Kidney epithelial cell (primary cell): ENCODE measurements at regions not wholly inside any gene's neighbourhood (a gene's known extent, or its start where the extent isn't known, plus 50 kb on each side); places are given as distances from the start of the nearest gene placed in this dataset.
"Not testable (repeated sequence)": the region's sequence is repeated elsewhere in the genome, so short reads cannot be mapped to it uniquely, and the experiment has no call there.

Experiments
- DNase-seq: peaks from one replicate; pipeline ENCODE4 v3.0.0-alpha.2; 2010; ENCODE audit warnings: low read depth
- H3K27me3 ChIP-seq: 2 replicates; pipeline ENCODE4 v1.6.0; 2011; ENCODE audit warnings: low read length; ENCODE audit not compliant: control insufficient read depth, insufficient read depth
- H3K36me3 ChIP-seq: 2 replicates; pipeline ENCODE4 v1.5.1; 2011; ENCODE audit warnings: low read length; ENCODE audit not compliant: control insufficient read depth, insufficient read depth
- H3K4me3 ChIP-seq: 2 replicates; pipeline ENCODE4 v1.5.1; 2011; ENCODE audit warnings: low read depth, mild to moderate bottlenecking, control low read depth, low read length
- CTCF ChIP-seq: IDR thresholded peaks from 2 replicates; pipeline ENCODE4 v1.5.1; 2011; ENCODE audit warnings: mild to moderate bottlenecking, moderate library complexity, low read length, control low read depth, inconsistent platforms; ENCODE audit not compliant: insufficient read depth, poor library complexity, severe bottlenecking

GRCh38 chr11:106161775-106162634, 84.5 kb downstream of the AASDHPPT start:
- no peak overlapping the region for H3K4me3 ChIP-seq

GRCh38 chr11:106167085-106167484, 89.6 kb downstream of the AASDHPPT start:
- Histone ChIP-seq H3K36me3 (no peaks in the 10 kb centered on the region), H3K4me3 (no peak overlapping the region), H3K27me3 (no peaks in the 10 kb centered on the region)
- no peak for TF ChIP-seq CTCF
- no peak for DNase-seq

More at GRCh38 chr11:106161775-106162634, 84.5 kb downstream of the AASDHPPT start:
- Histone ChIP-seq H3K27me3 (no peaks in the 10 kb centered on the region), H3K36me3 (no peaks in the 10 kb centered on the region)
- TF ChIP-seq CTCF = no peak
- no peak for DNase-seq

GRCh38 chr11:106172386-106172991, 95.0 kb downstream of the AASDHPPT start:
- Histone ChIP-seq H3K27me3 (no peaks in the 10 kb centered on the region), H3K4me3 (no peak overlapping the region), H3K36me3 (no peaks in the 10 kb centered on the region)
- TF ChIP-seq CTCF = no peak
- no peak for DNase-seq

GRCh38 chr11:106173291-106173690, 95.8 kb downstream of the AASDHPPT start:
- DNase-seq = no peak
- H3K36me3 ChIP-seq = no peaks in the 10 kb centered on the region
- no peak overlapping the region for H3K4me3 ChIP-seq
- no peak for TF ChIP-seq CTCF
- no peaks in the 10 kb centered on the region for H3K27me3 ChIP-seq

GRCh38 chr11:106174003-106174402, 96.5 kb downstream of the AASDHPPT start:
- H3K27me3 ChIP-seq, DNase-seq, H3K4me3 ChIP-seq, H3K36me3 ChIP-seq: not testable (repeated sequence)

GRCh38 chr11:106176817-106177216, 99.4 kb downstream of the AASDHPPT start:
- no peak for TF ChIP-seq CTCF
- Histone ChIP-seq H3K27me3 (no peaks in the 10 kb centered on the region), H3K36me3 (no peaks in the 10 kb centered on the region), H3K4me3 (no peak overlapping the region)
- no peak for DNase-seq
